Colon (tissue), 2 donors: ENCODE measurements at regions not wholly inside any gene's neighbourhood (a gene's known extent, or its start where the extent isn't known, plus 50 kb on each side); places are given as distances from the start of the nearest gene placed in this dataset.

ENCODE experiments used
- FAIRE-seq: peaks from 2 replicates; lab custom pipeline; 2012; peaks lifted over from hg19 to GRCh38; lab: Jason Lieb, UNC
- donor health status: control.
- donor health status: control.

- no peak for FAIRE-seq
Measured at GRCh38 chr5:120012431-120012830, 383.1 kb downstream of the FAM170A start.

GRCh38 chr5:120014535-120014934 lies 385.2 kb downstream of the FAM170A start:
- no peak for FAIRE-seq

- no peak for FAIRE-seq
Measured at GRCh38 chr5:120016717-120017382, 387.5 kb downstream of the FAM170A start.

GRCh38 chr5:120017513-120017912 lies 388.2 kb downstream of the FAM170A start:
- FAIRE-seq, result no peak

GRCh38 chr5:120035181-120035580 lies 405.8 kb downstream of the FAM170A start:
- no peak for FAIRE-seq

- FAIRE-seq, result no peak
Measured at GRCh38 chr5:120035815-120036577, 406.6 kb downstream of the FAM170A start.

GRCh38 chr5:120037451-120037850 lies 408.1 kb downstream of the FAM170A start:
- no peak for FAIRE-seq

- FAIRE-seq, result peak; percentile 75
Measured at GRCh38 chr5:120039111-120039510, 409.8 kb downstream of the FAM170A start.

GRCh38 chr5:120043431-120043830 lies 414.1 kb downstream of the FAM170A start:
- no peak for FAIRE-seq

GRCh38 chr5:120052916-120053828 lies 410.9 kb upstream of the PRR16 start:
- FAIRE-seq, result no peak

- FAIRE-seq, result no peak
Measured at GRCh38 chr5:120053841-120054240, 410.3 kb upstream of the PRR16 start.

- no peak for FAIRE-seq
Measured at GRCh38 chr5:120055858-120056257, 408.2 kb upstream of the PRR16 start.

GRCh38 chr5:120062515-120062917 lies 401.6 kb upstream of the PRR16 start:
- no peak for FAIRE-seq

- FAIRE-seq, result no peak
Measured at GRCh38 chr5:120072068-120072761, 391.9 kb upstream of the PRR16 start.

GRCh38 chr5:120073722-120074121 lies 390.4 kb upstream of the PRR16 start:
- FAIRE-seq, result no peak

GRCh38 chr5:120080781-120081180 lies 383.3 kb upstream of the PRR16 start:
- FAIRE-seq, result no peak

GRCh38 chr5:120082316-120083068 lies 381.6 kb upstream of the PRR16 start:
- FAIRE-seq, result no peak

GRCh38 chr5:120083851-120084542 lies 380.1 kb upstream of the PRR16 start:
- FAIRE-seq, result no peak

GRCh38 chr5:120084543-120084870 lies 379.6 kb upstream of the PRR16 start:
- FAIRE-seq, result no peak

GRCh38 chr5:120086081-120086480 lies 378.0 kb upstream of the PRR16 start:
- FAIRE-seq, result no peak

- no peak for FAIRE-seq
Measured at GRCh38 chr5:120088412-120088811, 375.7 kb upstream of the PRR16 start.
